HG03045 (cell line): ENCODE measurements at regions not wholly inside any gene's neighbourhood (a gene's known extent, or its start where the extent isn't known, plus 50 kb on each side); places are given as distances from the start of the nearest gene placed in this dataset.
"Not testable (repeated sequence)": the region's sequence is repeated elsewhere in the genome, so short reads cannot be mapped to it uniquely, and the experiment has no call there.

Source experiments
- ATAC-seq: cut with Tn5 transposase; IDR thresholded peaks from one replicate; pipeline ENCODE4 v1.9.1; 2021; ENCODE audit warnings: mild to moderate bottlenecking, moderate library complexity; ENCODE audit not compliant: unreplicated experiment

DNA sequence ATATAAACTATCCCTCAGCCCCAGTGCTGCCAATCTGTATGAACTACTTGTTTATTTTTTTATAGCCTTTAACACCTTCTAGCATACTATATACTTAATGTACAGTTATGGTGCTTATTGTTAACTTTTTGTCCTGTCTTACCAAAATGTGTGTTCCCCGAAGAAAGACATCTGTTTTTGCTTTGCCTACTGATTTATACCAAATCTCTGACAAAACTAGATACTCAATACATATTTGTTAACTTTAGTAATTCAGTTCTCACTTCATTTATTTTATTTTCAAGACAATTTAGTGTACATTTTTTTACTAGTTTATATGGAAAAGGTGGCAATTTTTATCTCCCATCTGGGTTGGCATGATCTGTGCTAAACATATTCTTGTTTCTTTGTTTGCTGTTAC, 824.3 kb upstream of the ATXN8OS start:
- ATAC-seq: no peak

DNA sequence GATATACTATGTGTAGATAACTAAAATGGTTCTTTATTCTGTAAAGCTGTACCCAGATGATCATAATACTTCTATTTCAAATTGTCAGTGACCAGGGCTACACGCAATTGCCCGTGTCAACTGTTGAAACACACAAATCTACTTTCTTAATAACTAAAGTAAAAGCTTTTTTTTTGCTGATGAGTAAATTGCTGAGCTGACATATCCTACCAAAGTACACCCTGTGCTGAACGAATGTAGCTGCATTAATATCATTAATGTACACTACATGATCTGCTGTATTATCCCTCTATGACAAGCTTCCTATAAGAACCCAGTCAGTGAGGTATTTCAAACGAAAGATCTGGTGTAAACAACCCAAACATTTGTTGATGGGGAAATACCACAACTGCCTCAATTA, 827.2 kb upstream of the ATXN8OS start:
- no peak for ATAC-seq

DNA sequence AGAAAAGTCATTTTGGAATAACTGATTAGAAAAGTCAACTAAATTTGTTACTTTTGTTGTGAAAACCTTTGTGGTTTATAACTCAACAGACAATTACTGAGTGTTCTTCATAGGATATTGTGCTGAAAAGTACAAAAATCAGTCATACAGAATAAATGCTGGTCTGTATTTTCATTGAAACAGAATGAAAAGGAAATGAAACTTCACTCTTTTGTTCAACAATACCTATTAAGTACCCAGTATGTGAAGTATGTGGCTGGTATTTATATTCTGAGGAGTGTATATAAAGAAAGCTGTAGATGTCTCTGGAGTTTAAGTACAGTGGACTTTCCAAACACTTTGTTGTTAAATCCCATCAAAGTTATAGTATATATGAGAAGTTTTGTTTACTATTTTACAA, 828.4 kb upstream of the ATXN8OS start:
- ATAC-seq: no peak

DNA sequence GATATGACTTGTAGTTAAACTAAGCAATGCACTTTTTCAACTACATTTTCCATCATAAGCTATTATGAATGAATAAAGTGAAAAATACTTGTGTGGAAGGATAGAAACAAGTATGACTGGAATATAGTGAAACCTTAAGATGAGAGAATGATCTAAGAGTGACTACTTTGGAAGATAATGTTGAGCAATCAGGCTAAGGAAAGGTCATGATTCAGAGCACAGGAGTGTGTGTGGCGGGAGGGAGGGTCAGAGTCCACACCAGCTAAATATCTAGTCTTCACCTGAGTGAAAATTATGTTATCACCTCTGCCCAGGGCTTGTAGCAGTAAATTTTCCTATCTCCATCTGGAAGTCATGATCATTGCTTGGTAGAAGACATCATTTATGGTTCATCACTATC, 833.4 kb upstream of the ATXN8OS start:
- no peak for ATAC-seq

DNA sequence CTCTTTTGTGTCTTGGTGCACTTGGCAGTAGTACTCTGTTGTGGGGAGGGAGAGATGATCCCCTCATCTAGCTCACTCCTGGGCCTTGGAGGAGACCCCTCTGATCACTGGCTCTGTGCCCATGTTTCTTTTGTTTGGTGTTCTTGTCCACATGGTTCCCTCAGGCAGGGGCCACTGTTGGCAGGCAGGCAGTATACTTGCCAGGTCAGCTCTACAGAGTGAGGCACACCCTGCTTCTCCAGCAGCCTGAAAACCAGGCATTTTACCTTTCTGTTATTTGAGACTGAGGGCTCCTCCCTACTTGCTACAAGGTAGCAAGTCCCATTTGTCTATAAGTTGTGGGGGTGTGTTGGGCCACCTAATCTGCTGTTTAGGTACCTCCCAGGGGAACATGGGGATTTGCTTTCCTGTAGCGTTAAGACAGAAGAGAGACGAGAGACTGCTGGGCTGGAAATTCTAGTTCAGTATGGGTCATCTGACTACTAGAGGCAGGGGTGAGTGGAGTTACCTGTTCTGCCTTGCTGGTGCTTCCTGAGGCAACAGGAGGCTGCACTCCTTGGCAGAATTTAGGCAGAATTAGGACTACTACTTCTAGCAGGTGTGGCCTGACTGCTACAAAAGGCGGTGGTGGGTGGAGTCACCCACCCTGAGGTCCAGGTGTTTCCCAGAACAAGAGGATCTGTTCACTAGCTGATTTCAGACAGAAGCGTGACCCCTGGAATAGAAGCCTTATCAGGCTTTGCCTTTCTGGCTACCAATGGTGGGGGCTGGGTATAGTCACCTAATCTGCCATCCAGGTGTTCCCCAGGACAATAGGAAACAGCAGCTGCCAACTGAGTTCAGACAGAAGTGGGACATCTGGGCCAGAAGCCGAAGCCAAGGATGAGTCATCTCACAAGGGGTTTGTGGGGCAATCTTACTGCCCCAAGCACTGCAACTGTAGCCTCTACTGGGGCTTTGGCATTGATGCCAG, 843.0 kb upstream of the ATXN8OS start:
- no peak for ATAC-seq

DNA sequence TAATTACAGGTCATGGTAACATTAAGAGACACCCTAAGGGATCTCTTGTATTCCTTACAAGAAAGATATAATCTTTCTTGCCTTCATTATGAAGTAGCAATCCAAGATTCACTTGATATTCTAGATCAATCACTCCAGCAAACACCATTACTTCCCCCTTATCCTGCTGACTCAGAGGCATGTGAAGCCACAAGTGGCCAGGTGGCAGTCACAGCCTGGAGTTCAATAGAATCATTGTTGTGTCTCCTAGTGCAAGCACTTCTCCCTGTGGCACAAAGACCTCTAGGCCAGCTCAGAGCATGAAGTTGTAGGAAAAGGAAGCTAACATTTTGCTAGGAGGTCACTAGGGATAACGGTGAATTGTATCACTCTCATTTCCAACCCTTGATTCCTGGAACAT, 864.3 kb upstream of the ATXN8OS start:
- ATAC-seq: no peak

DNA sequence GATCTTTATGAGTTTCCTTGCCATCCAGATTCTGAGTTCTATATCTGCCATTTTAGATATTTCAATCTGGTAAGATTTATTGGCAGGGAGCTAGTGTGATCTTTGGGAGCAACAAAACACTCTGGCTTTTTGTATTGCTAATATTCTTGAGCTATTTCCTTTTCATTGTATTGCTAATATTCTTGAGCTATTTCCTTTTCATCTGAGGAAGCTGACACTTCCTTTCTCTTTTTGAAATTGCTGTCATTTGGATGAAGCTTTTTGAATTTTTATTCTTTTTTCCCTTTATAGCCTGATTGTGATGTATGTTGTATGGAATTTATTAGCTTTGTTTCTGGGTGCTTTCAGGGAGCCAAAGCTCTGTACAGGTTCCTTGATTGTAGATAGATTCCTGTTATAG, 873.5 kb upstream of the ATXN8OS start:
- no peak for ATAC-seq

DNA sequence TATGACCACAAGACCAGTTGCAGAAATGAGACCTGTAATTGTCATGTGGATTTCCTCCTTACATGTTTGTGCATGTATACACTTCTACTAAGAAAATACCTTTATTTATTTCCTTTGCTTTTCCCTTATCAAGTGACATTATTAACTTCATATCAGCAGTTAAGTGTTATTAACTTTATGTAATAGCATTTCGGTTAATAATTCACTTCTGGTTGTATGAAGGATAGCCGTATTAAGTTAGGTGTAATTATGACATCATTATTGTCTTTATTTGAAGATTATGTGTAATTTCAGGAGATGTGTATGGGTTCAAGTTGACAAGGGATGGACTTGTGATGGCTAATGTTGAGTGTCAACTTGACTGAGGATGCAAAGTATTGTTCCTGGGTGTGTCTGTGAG, 881.2 kb upstream of the ATXN8OS start:
- no peak for ATAC-seq

DNA sequence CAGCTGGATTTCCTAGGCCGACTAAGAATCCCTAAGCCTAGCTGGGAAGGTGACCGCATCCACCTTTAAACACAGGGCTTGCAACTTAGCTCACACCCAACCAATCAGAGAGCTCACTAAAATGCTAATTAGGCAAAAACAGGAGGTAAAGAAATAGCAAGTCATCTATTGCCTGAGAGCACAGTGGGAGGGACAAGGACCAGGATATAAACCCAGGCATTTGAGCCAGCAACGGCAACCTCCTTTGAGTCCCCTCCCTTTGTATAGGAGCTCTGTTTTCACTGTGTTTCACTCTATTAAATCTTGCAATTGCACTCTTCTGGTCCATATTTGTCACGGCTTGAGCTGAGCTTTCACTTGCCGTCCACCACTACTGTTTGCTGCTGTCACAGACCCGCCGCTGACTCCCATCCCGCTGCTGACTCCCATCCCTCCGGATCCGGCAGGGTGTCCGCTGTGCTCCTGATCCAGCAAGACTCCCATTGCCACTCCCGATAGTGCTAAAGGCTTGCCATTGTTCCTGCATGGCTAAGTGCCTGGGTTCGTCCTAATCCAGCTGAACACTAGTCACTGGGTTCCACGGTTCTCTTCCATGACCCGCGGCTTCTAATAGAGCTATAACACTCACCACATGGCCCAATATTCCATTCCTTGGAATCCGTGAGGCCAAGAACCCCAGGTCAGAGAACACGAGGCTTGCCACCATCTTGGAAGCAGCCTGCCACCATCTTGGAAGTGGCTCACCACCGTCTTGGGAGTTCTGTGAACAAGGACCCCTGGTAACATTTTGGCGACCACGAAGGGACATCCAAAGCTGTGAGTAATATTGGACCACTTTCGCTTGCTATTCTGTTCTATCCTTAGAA, 885.8 kb upstream of the ATXN8OS start:
- ATAC-seq: not testable (repeated sequence)

DNA sequence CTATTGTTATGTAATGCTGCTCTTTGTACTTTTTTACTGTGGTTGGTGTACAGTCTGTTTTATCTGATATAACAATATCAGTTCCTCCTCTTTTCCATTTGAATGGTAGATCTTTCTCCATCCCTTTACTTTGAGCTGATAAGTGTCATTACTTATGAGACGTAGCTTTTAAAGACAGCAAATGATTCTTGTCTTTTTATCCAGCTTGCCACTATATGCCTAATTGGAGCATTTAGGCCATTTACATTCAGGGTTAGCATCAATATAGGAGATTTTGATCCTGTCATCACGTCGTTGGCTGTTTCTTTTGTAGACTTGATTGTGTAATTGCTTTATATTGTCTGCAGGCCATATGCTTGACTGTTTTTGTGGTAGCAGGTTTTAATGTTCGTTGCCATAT, 894.2 kb upstream of the ATXN8OS start:
- no peak for ATAC-seq

DNA sequence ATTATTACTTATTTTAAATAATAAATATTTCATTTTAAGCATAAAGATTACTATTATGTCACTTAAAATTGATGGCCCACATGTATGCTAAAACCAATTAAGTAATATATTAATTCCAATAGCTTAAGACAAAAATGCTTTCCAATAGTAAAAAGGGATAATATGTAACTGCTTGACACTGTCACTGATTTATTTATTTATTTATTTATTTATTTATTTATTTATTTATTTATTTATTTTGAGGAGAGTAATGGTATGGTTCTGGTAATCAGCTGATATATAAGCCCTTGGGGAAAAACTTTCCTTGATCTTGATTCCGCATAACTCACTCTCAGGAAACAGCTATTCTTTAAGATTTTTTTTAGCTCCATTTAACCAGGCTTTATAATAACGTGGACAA, 903.0 kb upstream of the ATXN8OS start:
- ATAC-seq: no peak

DNA sequence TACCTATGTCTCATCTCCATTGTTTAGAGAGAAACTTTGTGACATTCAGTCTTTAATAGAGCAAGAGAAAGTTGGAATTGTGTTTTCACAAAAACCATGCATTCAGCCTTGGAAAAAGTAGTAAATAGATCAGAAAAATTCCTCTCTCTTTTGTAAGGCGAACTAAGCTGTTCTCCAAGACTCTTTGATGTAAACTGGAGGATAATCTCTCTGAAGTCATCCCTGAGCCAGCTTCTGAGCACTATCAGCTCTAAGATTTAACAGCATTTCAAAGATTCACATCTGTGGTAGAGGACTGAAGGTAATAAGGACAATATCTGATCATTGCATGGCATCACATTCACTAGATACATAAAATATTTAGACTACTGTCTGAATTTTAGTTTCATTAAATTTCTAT, 904.6 kb upstream of the ATXN8OS start:
- ATAC-seq: no peak

DNA sequence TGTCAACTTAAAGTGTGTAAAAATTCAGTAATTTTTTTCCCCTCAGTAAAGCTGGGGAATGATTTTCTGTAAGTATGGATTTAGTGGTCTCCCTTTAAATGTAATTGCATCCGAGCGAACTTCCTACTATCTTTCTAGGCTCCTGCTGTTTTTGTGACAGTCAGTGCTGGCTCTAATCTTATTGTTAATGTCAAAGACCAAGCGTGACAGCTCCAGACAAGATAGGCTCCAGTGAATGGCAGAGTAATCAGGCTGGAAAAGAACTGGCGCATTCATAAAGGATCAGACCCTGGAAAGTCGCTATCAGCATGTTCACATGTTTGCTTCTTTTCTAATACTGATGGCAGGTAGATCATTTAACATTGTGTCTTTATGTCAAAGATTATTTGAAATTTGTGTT, 908.0 kb upstream of the ATXN8OS start:
- no peak for ATAC-seq

DNA sequence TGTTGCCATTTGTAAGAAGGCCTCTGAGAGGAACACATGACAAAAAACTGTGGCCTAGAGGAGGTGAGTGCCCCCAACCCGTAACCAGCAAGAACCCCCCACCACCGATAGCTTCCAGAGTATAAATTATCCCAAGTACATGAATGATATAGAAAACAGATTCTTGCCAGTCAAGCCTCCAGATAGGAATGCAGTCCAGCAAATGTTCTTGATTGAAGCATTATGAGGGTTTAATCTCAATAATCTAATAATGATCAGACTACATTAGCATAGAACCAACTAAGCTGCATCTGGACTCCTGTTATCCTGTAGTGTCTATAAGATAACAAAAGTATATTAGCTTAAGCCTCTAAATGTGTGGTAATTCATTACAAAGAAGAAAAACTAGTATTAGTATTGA, 908.9 kb upstream of the ATXN8OS start:
- no peak for ATAC-seq

DNA sequence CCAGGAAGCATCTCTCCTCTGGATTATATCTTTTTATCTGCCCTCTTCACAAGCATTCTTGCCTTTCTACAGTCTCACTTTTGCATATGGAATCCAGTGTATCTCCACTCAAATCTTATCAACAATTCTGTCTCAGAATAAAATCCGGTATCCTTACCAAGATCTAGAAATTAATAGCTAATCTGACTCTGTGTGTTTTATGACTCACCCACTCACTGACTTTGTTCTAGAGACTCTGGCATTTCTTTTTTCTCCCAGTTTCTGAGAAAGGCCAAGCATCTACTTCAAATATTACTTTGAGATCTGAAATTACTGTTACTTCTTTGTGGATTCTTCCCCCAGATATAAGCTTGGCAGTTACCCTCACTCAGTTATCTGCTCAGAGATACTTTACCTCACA, 913.5 kb upstream of the ATXN8OS start:
- ATAC-seq: no peak

DNA sequence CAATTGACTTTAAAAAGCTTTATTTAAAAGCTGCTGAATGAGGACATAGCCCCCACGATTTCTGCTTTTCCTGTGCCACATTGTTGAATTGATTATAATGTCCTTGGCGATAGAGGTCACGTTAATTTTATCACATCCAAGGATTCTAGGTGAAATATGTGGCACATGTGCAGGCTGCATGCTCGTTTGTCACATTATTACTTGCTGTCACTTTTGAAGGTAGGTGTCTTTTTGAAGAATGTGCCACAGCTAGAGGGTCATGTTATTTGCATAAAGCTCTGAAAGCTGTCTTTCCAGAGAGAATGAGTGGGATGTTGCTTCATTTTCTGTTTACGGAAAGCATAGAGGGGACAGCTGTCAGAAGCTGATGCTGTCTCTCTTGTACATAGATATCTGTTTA, 927.6 kb upstream of the ATXN8OS start:
- no peak for ATAC-seq

DNA sequence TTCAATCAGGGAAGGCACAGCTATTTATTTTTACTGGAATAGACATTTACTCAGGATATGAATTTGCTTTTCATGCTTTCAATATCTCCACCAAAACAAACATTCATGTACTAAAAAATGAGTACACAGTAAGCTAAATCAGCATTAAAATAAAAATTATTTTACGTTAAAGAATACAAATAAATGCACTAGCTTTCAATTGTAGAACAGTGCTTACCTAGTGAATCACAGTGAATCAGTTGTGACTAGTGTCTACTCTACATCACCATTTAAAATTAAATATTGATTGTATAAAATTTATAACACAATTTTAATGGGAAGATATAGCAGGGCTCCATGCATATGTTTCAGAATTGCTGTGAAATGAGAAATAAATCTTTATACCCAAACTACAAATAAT, 929.6 kb upstream of the ATXN8OS start:
- no peak for ATAC-seq

DNA sequence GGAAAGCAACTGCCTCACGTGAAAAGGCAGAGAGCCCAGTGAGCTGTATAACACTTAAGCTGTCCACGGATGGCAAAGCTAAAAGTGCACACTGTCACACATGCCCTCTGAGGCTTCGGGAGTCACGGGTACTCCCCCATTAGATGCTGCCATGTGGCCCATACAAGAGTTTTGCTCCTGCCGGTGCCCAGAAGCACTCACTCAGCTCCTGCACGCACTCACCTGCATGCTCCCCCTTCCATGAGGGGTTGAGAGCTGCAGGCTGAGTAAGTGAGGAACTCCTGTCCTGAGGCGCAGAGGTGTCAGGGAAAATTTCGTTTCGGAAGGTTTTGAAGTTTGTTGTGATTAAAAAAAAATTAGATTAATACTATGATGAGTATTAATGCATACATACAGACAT, 939.2 kb upstream of the ATXN8OS start:
- ATAC-seq: no peak

DNA sequence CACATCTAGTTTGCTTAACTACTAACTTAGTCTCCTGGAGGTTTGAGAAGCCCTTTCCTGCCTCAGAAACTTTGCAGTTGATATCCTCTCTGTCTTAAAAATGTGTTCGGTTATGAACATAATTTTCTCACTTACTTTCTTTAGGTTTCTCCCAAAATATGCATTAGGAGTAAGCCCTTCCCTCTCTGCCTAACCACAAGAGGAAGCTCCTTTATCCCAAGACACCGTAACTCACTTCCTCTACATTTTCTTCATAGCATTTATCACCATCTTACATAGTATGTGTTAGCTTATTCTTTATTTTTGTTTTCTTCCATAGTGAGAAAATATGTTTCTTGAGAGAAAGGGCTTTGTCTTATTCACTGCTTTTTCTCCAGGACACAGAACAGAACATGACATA, 952.5 kb upstream of the ATXN8OS start:
- ATAC-seq: no peak

DNA sequence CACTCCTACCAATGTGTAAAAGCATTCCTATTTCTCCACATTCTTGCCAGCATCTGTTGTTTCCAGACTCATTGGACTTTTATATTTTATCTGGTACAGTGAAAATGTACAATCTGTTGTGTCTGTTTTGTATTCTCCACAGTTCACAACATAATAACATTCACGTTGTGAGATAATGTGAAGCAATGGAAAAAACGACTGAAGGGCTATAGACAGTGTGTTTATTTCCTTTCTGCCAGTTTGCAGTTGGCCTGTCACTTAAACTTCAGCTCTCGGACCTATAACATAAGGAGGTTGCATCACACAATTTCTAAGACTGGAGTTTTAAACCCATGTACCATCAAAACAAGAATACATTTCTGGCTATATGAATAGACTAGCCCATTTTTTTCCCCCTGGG, 965.5 kb upstream of the ATXN8OS start:
- no peak for ATAC-seq

DNA sequence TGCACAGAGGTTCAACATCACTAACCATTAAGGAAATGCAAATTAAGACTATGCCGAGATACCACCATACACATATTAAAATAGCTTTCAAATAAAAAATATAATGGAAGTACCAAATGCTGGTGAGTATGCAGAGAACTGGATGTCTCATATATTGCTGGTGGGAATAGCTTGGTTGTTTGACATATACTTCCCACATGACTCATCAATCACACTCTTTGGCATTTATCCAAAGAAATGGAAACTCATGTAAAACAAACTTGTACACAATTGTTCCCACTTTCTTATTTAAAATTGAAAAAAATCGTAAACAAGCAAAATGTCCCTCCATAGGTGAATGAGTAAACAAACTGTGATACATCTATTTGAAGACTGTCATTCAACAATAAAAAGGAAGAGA, 982.6 kb upstream of the ATXN8OS start:
- no peak for ATAC-seq

DNA sequence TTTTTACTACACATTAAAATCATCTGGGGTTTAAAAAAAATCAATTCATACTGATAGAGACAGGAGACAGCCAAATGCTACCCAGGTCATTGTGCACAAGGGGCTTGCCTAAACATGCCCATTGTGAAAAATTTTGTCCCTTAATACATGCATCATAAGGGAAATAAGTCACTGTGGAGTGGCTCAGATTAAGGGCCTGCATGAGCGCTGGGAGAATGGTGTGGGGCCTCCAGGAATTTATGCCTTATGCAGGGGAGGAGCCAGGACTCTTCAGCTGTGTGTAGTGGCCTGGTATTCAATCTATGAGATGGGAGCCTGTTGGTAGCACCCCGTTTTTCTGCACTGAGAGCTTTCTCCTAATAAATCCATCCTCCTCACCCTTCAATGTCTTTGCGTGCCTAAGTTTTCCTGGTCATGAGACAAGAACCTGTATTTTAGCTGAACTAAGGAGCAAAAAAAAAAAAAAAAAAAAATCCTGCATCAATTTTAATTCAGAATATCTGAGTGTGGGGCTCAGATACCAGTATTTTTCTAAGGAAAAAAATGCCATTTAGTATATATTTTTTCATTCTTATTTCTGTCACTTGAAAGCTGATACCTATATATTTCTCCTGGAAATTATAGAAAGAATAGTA, 997.6 kb upstream of the ATXN8OS start:
- ATAC-seq: no peak
